ENCODE measurements at regions not wholly inside any gene's neighbourhood (a gene's known extent, or its start where the extent isn't known, plus 50 kb on each side); places are given as distances from the start of the nearest gene placed in this dataset.

GRCh38 chr16:10265770-10266615 is 83.8 kb upstream of the GRIN2A start:
- TF ChIP-seq POLR2A (IDR thresholded peaks at IDR 0.05; ENCODE audit: low read depth, low read length) (no peak), CTCF (IDR thresholded peaks at IDR 0.05; ENCODE audit: extremely low read depth in 1 of 2, insufficient read depth in 1 of 2, low read depth in 1 of 2, low read length in 2 of 2) (no peak), EZH2 (IDR thresholded peaks at IDR 0.05; ENCODE audit: borderline replicate concordance, low read depth, low read length, severe bottlenecking) (no peak), GATA2 (IDR thresholded peaks at IDR 0.05; ENCODE audit: insufficient read depth, insufficient read length, low read depth, low read length) (no peak), POLR2AphosphoS5 (IDR thresholded peaks at IDR 0.05; ENCODE audit: insufficient read depth, low read depth, low read length) (no peak)
